ENCODE measurements at regions not wholly inside any gene's neighbourhood (a gene's known extent, or its start where the extent isn't known, plus 50 kb on each side); places are given as distances from the start of the nearest gene placed in this dataset.

GRCh38 chr13:97520061-97520460 is 86.1 kb downstream of the RAP2A start:
- Histone ChIP-seq H3K27ac (ENCODE audit: low read depth, low read length, poor library complexity, severe bottlenecking) (no peak overlapping the region), H3K79me2 (ENCODE audit: insufficient read depth, low read length) (no peaks in the 10 kb centered on the region), H3K4me1 (ENCODE audit: insufficient read depth, low read length, severe bottlenecking) (no peaks in the 10 kb centered on the region), H3K9ac (ENCODE audit: low read length) (no peak overlapping the region), H3K36me3 (ENCODE audit: insufficient read depth, low read length) (no peaks in the 10 kb centered on the region), H3K4me2 (ENCODE audit: low read length) (no peak overlapping the region), H3K4me3 (ENCODE audit: low read depth, low read length, poor library complexity, severe bottlenecking) (no peak overlapping the region), H3K9me2 (ENCODE audit: low read depth, low read length) (no peaks in the 10 kb centered on the region), H4K20me1 (ENCODE audit: insufficient read depth, low read length) (no peaks in the 10 kb centered on the region), H3F3A (ENCODE audit: insufficient read depth, low read length) (no peaks in the 10 kb centered on the region), H3K27me3 (ENCODE audit: insufficient read depth, low read length) (no peaks in the 10 kb centered on the region), H3K9me3 (ENCODE audit: low read length) (no peaks in the 10 kb centered on the region), H2AFZ (ENCODE audit: low read length) (no peak overlapping the region)
- TF ChIP-seq, protein P1, sequence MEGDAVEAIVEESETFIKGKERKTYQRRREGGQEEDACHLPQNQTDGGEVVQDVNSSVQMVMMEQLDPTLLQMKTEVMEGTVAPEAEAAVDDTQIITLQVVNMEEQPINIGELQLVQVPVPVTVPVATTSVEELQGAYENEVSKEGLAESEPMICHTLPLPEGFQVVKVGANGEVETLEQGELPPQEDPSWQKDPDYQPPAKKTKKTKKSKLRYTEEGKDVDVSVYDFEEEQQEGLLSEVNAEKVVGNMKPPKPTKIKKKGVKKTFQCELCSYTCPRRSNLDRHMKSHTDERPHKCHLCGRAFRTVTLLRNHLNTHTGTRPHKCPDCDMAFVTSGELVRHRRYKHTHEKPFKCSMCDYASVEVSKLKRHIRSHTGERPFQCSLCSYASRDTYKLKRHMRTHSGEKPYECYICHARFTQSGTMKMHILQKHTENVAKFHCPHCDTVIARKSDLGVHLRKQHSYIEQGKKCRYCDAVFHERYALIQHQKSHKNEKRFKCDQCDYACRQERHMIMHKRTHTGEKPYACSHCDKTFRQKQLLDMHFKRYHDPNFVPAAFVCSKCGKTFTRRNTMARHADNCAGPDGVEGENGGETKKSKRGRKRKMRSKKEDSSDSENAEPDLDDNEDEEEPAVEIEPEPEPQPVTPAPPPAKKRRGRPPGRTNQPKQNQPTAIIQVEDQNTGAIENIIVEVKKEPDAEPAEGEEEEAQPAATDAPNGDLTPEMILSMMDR (IDR thresholded peaks at IDR 0.05; ENCODE audit: low read length): no peak
- TF ChIP-seq EZH2 (IDR thresholded peaks at IDR 0.05; ENCODE audit: borderline replicate concordance, low read length): no peak

DNA sequence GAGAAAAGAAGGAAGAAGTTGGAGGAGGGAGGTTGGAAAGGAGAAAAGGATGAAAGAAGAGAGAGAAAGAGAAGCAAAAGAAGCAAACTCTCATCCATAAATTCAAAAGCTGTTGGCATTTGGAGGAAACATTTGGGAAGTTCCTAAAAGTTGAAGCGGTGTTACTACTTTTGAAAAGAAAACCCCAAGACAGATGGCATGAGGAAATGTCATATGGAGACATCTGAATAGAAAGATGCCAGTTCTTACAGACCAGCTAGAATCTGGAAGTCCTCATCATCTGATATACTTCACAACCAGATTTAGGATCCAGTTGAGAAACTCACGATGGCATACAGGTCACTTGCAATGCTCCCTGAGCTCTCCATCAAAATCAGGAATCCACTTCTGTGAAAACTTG is 86.9 kb downstream of the RAP2A start:
- Histone ChIP-seq H3K4me3 (ENCODE audit: low read depth, low read length, poor library complexity, severe bottlenecking) (no peak overlapping the region), H4K20me1 (ENCODE audit: insufficient read depth, low read length) (no peaks in the 10 kb centered on the region), H3K9me2 (ENCODE audit: low read depth, low read length) (no peaks in the 10 kb centered on the region), H2AFZ (ENCODE audit: low read length) (no peak overlapping the region), H3K27me3 (ENCODE audit: insufficient read depth, low read length) (no peaks in the 10 kb centered on the region), H3K27ac (ENCODE audit: low read depth, low read length, poor library complexity, severe bottlenecking) (no peak overlapping the region), H3K4me1 (ENCODE audit: insufficient read depth, low read length, severe bottlenecking) (no peaks in the 10 kb centered on the region), H3F3A (ENCODE audit: insufficient read depth, low read length) (no peaks in the 10 kb centered on the region), H3K79me2 (ENCODE audit: insufficient read depth, low read length) (no peaks in the 10 kb centered on the region), H3K9me3 (ENCODE audit: low read length) (no peaks in the 10 kb centered on the region), H3K4me2 (ENCODE audit: low read length) (no peak overlapping the region), H3K9ac (ENCODE audit: low read length) (no peak overlapping the region), H3K36me3 (ENCODE audit: insufficient read depth, low read length) (no peaks in the 10 kb centered on the region)
- TF ChIP-seq, protein P1 (IDR thresholded peaks at IDR 0.05; ENCODE audit: low read length): no peak
- no peak for TF ChIP-seq EZH2 (IDR thresholded peaks at IDR 0.05; ENCODE audit: borderline replicate concordance, low read length)

- Histone ChIP-seq H3F3A (ENCODE audit: insufficient read depth, low read length) (no peaks in the 10 kb centered on the region), H3K4me3 (ENCODE audit: low read depth, low read length, poor library complexity, severe bottlenecking) (no peak overlapping the region), H3K36me3 (ENCODE audit: insufficient read depth, low read length) (no peaks in the 10 kb centered on the region), H3K4me1 (ENCODE audit: insufficient read depth, low read length, severe bottlenecking) (no peaks in the 10 kb centered on the region), H3K27ac (ENCODE audit: low read depth, low read length, poor library complexity, severe bottlenecking) (no peak overlapping the region), H3K27me3 (ENCODE audit: insufficient read depth, low read length) (no peaks in the 10 kb centered on the region), H3K9ac (ENCODE audit: low read length) (no peak overlapping the region), H3K4me2 (ENCODE audit: low read length) (no peak overlapping the region), H4K20me1 (ENCODE audit: insufficient read depth, low read length) (no peaks in the 10 kb centered on the region), H2AFZ (ENCODE audit: low read length) (no peak overlapping the region), H3K9me2 (ENCODE audit: low read depth, low read length) (no peaks in the 10 kb centered on the region), H3K9me3 (ENCODE audit: low read length) (no peaks in the 10 kb centered on the region), H3K79me2 (ENCODE audit: insufficient read depth, low read length) (no peaks in the 10 kb centered on the region)
- TF ChIP-seq EZH2 (IDR thresholded peaks at IDR 0.05; ENCODE audit: borderline replicate concordance, low read length): no peak
- TF ChIP-seq, protein P1 (IDR thresholded peaks at IDR 0.05; ENCODE audit: low read length): no peak
Observed at GRCh38 chr13:97521726-97522125, 87.8 kb downstream of the RAP2A start.

All from OCI-LY1 (cell line).